IPS-15b (cell line): ENCODE measurements at regions not wholly inside any gene's neighbourhood (a gene's known extent, or its start where the extent isn't known, plus 50 kb on each side); places are given as distances from the start of the nearest gene placed in this dataset.

Experiments used
- H3K27me3 ChIP-seq: one replicate; pipeline ENCODE4 v1.6.1; 2013; ENCODE audit warnings: low read length; ENCODE audit not compliant: control insufficient read depth, insufficient read depth
- H3K36me3 ChIP-seq: one replicate; pipeline ENCODE4 v1.6.1; 2013; ENCODE audit warnings: low read length; ENCODE audit not compliant: control insufficient read depth, insufficient read depth
- H3K4me1 ChIP-seq: one replicate; pipeline ENCODE4 v1.6.1; 2013; ENCODE audit warnings: mild to moderate bottlenecking, low read length; ENCODE audit not compliant: control insufficient read depth, insufficient read depth
- H3K4me3 ChIP-seq: one replicate; pipeline ENCODE4 v1.5.1; 2013; ENCODE audit warnings: low read depth, low read length
- H3K9ac ChIP-seq: one replicate; pipeline ENCODE4 v1.6.1; 2013; ENCODE audit warnings: low read depth, mild to moderate bottlenecking, low read length
- H3K9me3 ChIP-seq: one replicate; pipeline ENCODE4 v1.6.1; 2013; ENCODE audit warnings: mild to moderate bottlenecking, low read length; ENCODE audit not compliant: control insufficient read depth, insufficient read depth

DNA sequence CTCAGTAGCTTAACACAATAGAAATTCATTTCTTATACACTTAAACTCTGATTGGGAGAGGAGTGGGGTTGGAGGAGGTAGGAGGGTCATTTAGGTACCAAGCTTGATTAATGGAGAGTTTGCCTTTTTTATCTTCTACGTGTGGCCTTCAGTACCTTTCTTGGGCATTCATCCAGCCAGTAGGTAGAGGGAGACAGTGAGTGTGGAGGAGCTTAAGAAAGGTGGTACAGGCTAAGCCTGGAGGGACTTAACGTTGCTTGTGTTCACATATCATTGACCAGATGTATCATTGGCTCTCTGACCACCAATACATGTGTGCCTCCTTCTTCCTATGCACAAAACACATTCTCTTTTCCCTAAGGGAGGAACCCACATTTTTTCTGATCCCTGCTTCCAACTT lies 232.9 kb upstream of the CRY1 start:
- no peak overlapping the region for H3K9ac ChIP-seq
- H3K4me1 ChIP-seq, result peaks cover 6% of the 10 kb centered on the region
- peaks cover 25% of the 10 kb centered on the region for H3K27me3 ChIP-seq
- no peak overlapping the region for H3K4me3 ChIP-seq
- H3K36me3 ChIP-seq, result no peaks in the 10 kb centered on the region
- H3K9me3 ChIP-seq, result no peaks in the 10 kb centered on the region

DNA sequence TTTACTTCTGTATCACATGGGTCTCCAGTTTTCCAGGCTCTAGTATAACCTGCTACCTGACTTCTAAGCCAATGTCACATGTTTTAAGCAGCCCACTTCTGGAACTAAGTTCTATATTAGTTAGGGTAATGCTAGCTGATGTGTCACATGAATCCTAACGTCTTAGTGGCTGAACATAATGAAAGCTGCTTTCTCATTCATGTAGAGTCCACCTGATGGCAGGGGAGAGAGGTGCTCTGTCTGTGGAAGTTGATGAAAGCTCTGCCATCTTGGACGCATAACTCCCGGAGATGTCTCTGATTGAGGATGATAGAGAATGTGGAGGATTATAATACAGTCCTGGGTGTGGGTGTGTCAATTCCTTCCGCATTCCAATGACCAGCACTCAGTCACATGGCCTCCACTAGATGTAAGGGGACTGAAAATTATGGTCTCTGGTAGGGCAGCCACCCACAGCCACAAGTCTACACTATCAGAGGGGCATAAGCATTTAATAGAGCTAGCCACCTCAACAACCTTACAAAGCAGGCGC lies 234.4 kb upstream of the CRY1 start:
- H3K36me3 ChIP-seq, result no peaks in the 10 kb centered on the region
- no peak overlapping the region for H3K9ac ChIP-seq
- H3K9me3 ChIP-seq, result no peaks in the 10 kb centered on the region
- no peak overlapping the region for H3K4me3 ChIP-seq
- H3K27me3 ChIP-seq, result peaks cover 12% of the 10 kb centered on the region
- H3K4me1 ChIP-seq, result peaks cover 4% of the 10 kb centered on the region

DNA sequence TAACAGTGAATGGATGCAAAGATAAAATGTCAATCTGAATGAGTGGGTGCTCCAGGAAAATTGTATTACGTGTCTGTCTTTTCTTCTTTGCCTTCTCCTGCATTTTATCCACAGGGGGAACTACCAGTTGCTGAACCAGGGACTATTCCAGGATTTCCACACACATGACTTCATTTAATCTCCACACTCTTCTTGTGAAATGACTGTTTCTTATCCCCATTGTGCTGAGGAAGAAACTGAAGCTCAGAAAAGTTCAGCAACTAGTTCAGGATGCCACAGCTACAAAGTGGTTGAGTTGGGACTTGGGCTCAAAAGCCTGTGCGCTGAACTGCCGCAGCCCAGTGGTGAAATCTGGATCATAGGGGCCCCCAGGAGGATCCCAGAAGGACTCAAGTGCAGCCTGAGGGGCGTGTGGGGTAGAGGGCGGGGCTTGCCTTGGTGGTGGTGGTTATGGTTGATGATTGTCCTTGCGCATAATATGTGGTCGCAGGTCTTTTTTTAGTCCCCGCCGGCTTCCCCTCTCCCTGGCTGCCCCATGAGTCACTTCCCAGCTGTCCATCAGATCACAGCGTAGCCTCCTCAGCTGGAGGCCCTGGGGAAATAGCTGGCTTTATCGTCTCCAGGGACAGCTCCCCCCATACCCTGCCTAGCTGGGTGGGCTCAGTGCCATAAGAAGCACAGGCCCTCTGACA lies 235.2 kb upstream of the CRY1 start:
- Histone ChIP-seq H3K4me3 (no peak overlapping the region), H3K9me3 (no peaks in the 10 kb centered on the region), H3K4me1 (peaks cover 4% of the 10 kb centered on the region), H3K36me3 (no peaks in the 10 kb centered on the region), H3K9ac (no peak overlapping the region), H3K27me3 (peaks cover 4% of the 10 kb centered on the region)

DNA sequence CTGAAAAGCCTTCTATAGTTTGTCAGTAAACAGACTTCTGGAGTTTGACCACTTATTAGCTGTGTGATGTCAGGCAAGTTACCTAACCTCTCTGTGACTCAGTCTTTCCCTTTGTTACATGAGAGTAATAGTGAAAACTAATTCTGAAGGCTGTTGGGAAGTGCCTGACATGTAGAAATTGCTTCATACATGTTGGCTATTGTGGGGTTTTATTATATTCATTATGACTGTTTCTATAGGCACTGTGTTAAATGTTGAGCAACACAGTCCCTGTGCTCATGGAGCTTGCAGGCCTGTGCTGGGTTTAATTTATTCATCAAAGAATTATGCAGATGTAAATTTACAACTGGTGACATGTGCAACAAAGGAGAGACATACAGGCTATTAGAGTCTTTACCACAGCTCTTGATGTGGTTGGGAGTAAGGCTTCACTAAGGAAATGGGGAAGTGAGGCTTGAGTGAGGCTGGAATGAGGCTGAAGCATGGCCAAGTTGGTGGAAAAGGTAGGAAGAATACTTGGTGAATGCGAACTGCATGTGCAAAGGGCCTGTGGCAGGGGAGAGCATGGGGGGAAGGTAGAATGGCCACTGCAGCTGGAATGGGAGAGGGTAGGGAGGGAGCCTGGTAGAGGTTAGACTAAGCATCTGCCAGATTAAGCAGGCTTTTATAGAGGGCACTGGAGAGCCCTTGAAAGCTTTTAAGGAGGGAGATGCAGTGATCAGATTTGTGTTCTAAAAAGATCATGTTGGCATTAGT lies 236.4 kb upstream of the CRY1 start:
- Histone ChIP-seq H3K9ac (no peak overlapping the region), H3K4me1 (peaks cover 4% of the 10 kb centered on the region), H3K9me3 (no peaks in the 10 kb centered on the region), H3K36me3 (no peaks in the 10 kb centered on the region), H3K4me3 (no peak overlapping the region), H3K27me3 (no peaks in the 10 kb centered on the region)

DNA sequence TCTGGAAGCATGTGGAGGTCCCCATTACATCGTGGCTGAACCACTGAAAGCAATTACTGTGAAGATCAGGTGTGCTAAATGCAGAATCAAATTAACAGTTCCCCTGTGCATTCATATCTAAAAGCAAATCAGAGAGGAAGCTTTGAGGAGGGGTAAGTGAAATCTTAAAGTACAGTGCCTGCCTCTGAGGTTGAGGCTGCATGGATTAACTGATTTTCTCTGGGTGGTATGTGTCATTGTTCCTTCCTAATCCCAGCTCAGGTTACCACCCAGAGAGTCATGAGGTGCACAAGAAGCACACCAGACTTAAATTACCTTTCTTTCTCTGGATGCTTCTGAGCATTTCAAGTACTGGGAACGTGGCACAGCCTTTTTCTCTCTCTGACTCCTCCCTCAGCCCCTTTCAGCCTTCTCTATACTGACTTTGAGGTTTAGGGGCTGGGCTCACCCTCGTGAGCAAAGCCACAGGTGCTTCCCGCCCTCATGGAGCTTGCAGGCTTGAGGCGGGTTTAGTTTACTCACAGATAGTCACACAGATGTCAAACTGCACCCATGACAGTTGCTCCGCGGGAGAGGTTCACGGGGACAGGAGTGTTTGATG lies 237.6 kb upstream of the CRY1 start:
- Histone ChIP-seq H3K36me3 (no peaks in the 10 kb centered on the region), H3K4me3 (no peak overlapping the region), H3K9me3 (no peaks in the 10 kb centered on the region), H3K4me1 (peaks cover 4% of the 10 kb centered on the region), H3K27me3 (no peaks in the 10 kb centered on the region), H3K9ac (no peak overlapping the region)

DNA sequence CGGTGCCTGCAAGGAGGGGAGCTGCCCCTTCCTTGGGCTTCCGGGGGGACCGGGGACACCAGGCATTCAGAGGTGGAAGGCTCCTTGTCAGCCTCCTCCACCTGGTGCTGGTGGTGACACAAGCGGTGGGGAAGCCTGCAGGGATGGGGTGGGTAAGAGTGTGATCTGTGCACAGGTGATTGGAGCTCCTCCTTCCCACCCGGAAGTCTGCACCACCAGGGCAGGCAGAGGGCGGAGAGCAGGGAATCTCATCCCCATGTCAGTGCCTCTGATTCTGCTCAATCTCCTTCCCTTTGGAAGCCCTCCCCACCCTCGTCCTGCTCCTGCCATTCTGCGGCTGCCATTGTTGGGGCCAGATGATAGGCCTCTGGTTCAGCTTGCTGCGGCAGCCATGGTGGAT lies 238.1 kb upstream of the CRY1 start:
- Histone ChIP-seq H3K4me3 (no peak overlapping the region), H3K27me3 (no peaks in the 10 kb centered on the region), H3K9me3 (no peaks in the 10 kb centered on the region), H3K4me1 (peaks cover 4% of the 10 kb centered on the region), H3K36me3 (no peaks in the 10 kb centered on the region), H3K9ac (no peak overlapping the region)

DNA sequence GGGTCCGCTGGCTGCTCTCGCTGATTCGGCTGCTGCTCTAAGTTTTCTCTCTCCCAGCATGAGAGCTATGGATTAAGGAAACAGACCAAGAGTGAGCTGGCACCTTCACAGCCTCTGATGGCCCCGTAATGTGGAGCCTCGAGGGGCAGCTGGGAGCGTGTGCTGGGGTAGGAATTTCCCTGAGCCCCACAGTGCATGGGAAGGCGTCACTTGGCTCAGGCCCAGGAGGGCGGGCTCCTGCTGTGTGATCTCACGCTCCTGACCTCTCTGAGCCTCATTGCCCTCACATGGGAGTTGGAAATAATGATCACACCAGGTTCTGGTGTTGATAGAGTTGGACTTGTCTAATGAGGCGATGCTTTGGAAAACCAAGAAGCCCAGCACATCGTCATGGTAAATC lies 238.6 kb upstream of the CRY1 start:
- H3K36me3 ChIP-seq, result no peaks in the 10 kb centered on the region
- no peaks in the 10 kb centered on the region for H3K9me3 ChIP-seq
- H3K4me3 ChIP-seq, result no peak overlapping the region
- no peak overlapping the region for H3K9ac ChIP-seq
- H3K27me3 ChIP-seq, result no peaks in the 10 kb centered on the region
- peaks cover 4% of the 10 kb centered on the region for H3K4me1 ChIP-seq

DNA sequence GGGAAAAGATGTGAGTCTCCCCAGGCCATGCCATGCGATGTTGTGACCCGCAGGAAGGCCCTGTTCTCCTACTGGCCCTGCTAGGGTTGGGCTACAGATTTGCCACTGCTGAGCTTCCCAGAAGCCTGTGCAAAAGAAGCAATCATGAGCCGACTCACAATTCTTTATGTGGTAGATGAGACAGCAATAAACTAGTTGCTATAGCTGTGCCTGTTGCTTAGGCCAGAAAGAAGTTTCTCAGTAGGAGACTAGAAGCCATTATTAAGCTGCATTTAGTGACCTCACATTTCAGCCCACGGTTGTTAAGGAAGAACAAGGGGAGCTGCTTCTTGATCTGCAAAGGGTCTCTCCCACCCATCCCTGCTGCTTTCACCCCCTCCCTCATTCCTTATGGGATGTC lies 239.4 kb upstream of the CRY1 start:
- Histone ChIP-seq H3K27me3 (no peaks in the 10 kb centered on the region), H3K36me3 (no peaks in the 10 kb centered on the region), H3K9ac (no peak overlapping the region), H3K4me1 (peaks cover 4% of the 10 kb centered on the region), H3K4me3 (no peak overlapping the region), H3K9me3 (no peaks in the 10 kb centered on the region)

DNA sequence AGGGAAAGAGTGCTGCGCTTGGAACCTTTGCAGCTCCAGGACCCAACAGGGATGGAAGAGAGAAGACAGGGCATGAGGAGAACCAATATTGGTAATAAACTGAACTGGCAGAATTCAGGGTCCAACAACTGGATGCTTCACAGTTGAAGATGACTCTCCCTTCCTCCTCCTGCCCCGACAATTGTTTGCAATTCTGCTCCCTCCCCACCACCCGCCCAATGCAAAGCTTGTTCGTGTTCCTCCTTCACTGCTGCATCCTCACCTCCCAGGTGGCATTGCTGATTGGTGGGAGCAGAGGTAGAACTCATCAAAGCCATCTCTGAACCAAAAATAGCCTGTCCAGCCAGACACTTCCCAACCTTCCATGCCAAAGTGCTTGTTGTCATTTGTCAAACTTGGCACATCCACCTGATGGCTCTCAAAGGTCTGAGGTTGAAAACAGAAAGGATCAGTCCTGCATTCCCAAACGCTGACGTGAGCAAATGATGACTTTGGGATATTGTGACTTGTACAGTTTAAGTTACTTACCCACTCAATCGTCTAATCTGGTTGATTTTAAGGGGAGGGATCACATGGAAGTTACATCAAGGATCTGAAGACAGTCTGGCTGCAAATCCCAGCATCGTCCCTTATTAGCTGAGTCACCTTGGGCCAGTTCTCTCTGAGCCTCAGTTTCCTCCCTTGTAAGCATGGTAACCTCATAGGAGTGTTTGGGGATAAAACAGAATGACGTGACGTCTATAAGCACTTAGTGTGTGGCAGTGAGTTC lies 242.6 kb upstream of the CRY1 start:
- no peaks in the 10 kb centered on the region for H3K36me3 ChIP-seq
- no peaks in the 10 kb centered on the region for H3K27me3 ChIP-seq
- H3K4me1 ChIP-seq, result peaks cover 2% of the 10 kb centered on the region
- no peak overlapping the region for H3K9ac ChIP-seq
- no peak overlapping the region for H3K4me3 ChIP-seq
- H3K9me3 ChIP-seq, result no peaks in the 10 kb centered on the region

DNA sequence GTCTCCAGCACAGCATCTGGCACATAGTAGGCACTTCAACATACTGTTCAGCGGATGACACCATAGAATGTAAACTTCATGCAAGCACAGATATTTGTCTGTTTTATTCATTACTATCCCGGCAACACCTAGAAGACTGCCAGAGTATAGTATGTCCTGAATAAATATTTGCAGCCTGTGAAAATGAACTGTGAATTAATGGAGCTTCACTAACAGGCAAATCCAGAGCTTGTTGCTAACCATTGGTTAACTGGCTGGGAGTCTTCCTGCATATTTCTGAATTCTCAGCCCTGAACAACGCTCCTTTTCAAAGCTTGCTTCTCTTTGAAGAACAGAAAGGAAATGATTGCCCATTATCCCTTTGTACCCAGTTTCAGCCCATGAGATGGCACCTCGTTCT lies 243.3 kb upstream of the CRY1 start:
- no peaks in the 10 kb centered on the region for H3K27me3 ChIP-seq
- no peaks in the 10 kb centered on the region for H3K36me3 ChIP-seq
- H3K4me1 ChIP-seq, result no peaks in the 10 kb centered on the region
- no peak overlapping the region for H3K9ac ChIP-seq
- no peaks in the 10 kb centered on the region for H3K9me3 ChIP-seq
- H3K4me3 ChIP-seq, result no peak overlapping the region

DNA sequence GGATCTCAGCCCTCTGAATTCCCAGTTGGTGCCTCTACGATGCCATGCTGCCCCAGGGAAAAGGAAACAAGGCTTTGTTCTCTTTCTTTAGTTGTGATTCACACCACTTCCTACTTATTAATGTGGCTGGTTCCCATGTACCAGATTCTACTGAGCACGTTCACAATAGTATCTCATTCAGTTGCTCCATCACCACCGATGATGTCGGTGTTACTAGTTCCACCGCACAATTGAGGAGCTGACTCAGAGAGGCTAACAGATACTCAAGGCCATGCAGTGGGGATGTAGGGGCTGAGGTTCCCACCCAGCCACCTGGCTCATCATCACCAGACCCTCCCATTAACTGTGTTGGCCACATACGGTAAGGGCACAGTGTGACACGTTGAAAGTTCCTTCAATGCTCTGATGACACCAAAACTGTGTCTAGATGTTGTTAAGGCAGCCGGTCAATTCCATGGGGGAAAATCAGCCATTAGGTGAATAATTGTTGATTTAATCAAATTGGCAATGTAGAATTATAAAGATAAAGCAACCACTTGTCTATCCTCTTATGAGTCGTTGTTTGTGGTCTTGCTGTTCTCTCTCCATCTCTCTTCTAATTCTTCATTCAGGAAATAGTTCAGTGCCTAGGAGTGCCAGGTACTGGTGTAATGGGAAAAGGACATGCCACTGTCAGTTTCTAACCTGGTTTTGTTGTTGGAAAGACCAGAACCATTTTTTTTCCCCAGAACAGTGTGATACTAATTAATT lies 244.2 kb upstream of the CRY1 start:
- no peaks in the 10 kb centered on the region for H3K36me3 ChIP-seq
- no peaks in the 10 kb centered on the region for H3K4me1 ChIP-seq
- H3K27me3 ChIP-seq, result no peaks in the 10 kb centered on the region
- H3K9ac ChIP-seq, result no peak overlapping the region
- no peak overlapping the region for H3K4me3 ChIP-seq
- no peaks in the 10 kb centered on the region for H3K9me3 ChIP-seq
